NCI-H146 treated with DMSO at 0.1 percent for 48 hours (cell line): ENCODE measurements at regions not wholly inside any gene's neighbourhood (a gene's known extent, or its start where the extent isn't known, plus 50 kb on each side); places are given as distances from the start of the nearest gene placed in this dataset.

Experiments
- DNase-seq: peaks from one replicate; lab custom pipeline; 2025; ENCODE audit not compliant: unreplicated experiment; lab: John Stamatoyannopoulos, UW

DNA sequence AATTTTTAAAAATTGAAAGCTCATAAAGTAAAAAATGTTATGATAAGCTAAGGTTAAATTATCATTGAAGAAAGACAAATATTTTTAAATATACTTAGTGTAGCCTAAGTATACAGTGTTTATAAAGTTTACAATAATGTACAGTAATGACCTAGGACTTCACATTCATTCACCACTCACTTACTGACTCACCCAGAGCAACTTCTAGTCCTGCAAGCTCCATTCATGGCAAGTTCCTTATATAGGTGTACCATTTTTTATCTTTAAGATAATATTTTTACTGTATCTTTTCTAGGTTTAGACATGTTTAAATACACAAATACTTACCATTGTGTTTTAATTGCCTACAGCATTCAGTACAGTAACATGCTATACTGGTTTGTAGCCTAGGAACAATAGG, 112.3 kb upstream of the RADX start:
- no peak for DNase-seq

DNA sequence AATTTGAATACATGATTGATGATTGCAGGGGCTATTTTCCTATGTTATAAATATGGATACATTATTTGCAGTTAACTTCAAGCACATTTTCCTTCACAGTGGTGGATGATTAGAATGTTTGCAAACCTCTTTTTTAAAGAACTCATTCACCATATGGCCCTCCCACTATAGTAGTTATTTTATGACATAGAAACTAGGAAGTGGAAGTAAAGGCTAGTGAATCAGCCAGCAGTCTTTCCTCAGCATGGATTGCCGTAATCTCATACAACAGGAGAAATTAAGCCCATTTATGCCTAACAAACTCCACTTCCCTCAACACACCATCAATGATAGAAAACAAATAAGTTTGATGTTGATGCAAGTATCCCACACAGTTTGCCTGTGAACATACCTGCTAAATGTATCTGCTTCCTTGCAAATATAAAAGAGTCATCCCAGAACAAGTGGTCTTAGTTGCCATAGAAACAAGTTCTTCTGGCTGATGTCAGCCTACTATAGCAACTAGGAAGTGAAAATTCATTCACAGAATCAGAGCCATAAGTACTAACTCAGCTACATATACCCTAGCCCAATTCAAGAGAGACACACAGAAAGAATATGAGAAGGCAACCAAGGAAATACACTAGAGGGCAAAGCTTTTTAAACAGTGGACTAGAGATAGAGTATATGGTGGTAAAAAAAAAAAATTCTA, 100.9 kb upstream of the RADX start:
- DNase-seq = no peak
